Activated T-cell treated with anti-CD3 and anti-CD28 coated beads, Interleukin-2, amount 50 U/mL, for 48 hours (primary cell): ENCODE measurements at regions not wholly inside any gene's neighbourhood (a gene's known extent, or its start where the extent isn't known, plus 50 kb on each side); places are given as distances from the start of the nearest gene placed in this dataset.
"Not testable (repeated sequence)": the region's sequence is repeated elsewhere in the genome, so short reads cannot be mapped to it uniquely, and the experiment has no call there.

Experiments
- DNase-seq, 2 experiments: peaks; one replicate each; pipeline ENCODE4 v3.0.0-alpha.2; 2020

GRCh38 chr4:121616449-121616848 is 80.3 kb downstream of the ANXA5 start:
- DNase-seq, result not testable (repeated sequence)

- no peak for DNase-seq
These were observed 82.7 kb downstream of the ANXA5 start for GRCh38 chr4:121614101-121614500.

GRCh38 chr4:121599049-121599448 is 97.7 kb downstream of the ANXA5 start:
- DNase-seq, result no peak

- DNase-seq, result peak; percentile 24 to 36
These were observed 99.3 kb downstream of the ANXA5 start for GRCh38 chr4:121597346-121597934.

GRCh38 chr4:121594796-121595526 is 101.8 kb downstream of the ANXA5 start:
- DNase-seq, result no peak

GRCh38 chr4:121593760-121594159 is 103.0 kb downstream of the ANXA5 start:
- no peak for DNase-seq

GRCh38 chr4:121592257-121592656 is 104.5 kb downstream of the ANXA5 start:
- DNase-seq, result not testable (repeated sequence)

- DNase-seq, result no peak
These were observed 111.9 kb downstream of the ANXA5 start for GRCh38 chr4:121584836-121585235.

GRCh38 chr4:121583396-121583795 is 113.4 kb downstream of the ANXA5 start:
- no peak for DNase-seq

- no peak for DNase-seq
These were observed 114.5 kb downstream of the ANXA5 start for GRCh38 chr4:121582296-121582695.

GRCh38 chr4:121575392-121575791 is 121.4 kb downstream of the ANXA5 start:
- DNase-seq, result not testable (repeated sequence)

- no peak for DNase-seq
These were observed 122.2 kb downstream of the ANXA5 start for GRCh38 chr4:121574618-121575017.

- DNase-seq, result no peak
These were observed 129.0 kb downstream of the ANXA5 start for GRCh38 chr4:121567748-121568147.

- no peak for DNase-seq
These were observed 131.9 kb downstream of the ANXA5 start for GRCh38 chr4:121564840-121565375.

- DNase-seq, result no peak
These were observed 134.0 kb downstream of the ANXA5 start for GRCh38 chr4:121562811-121563210.

- DNase-seq, result no peak
These were observed 141.3 kb downstream of the ANXA5 start for GRCh38 chr4:121555315-121556107.

GRCh38 chr4:121554382-121554781 is 142.4 kb downstream of the ANXA5 start:
- no peak for DNase-seq

- no peak for DNase-seq
These were observed 144.9 kb downstream of the ANXA5 start for GRCh38 chr4:121551881-121552280.

- DNase-seq, result no peak
These were observed 145.5 kb downstream of the ANXA5 start for GRCh38 chr4:121551271-121551670.

- no peak for DNase-seq
These were observed 155.1 kb downstream of the ANXA5 start for GRCh38 chr4:121541696-121542095.

GRCh38 chr4:121535351-121535750 is 154.5 kb upstream of the QRFPR start:
- DNase-seq, result no peak

- DNase-seq, result no peak
These were observed 153.4 kb upstream of the QRFPR start for GRCh38 chr4:121534187-121534586.

- DNase-seq, result no peak
These were observed 145.7 kb upstream of the QRFPR start for GRCh38 chr4:121526509-121526908.
